ENCODE measurements at regions not wholly inside any gene's neighbourhood (a gene's known extent, or its start where the extent isn't known, plus 50 kb on each side); places are given as distances from the start of the nearest gene placed in this dataset.

DNA sequence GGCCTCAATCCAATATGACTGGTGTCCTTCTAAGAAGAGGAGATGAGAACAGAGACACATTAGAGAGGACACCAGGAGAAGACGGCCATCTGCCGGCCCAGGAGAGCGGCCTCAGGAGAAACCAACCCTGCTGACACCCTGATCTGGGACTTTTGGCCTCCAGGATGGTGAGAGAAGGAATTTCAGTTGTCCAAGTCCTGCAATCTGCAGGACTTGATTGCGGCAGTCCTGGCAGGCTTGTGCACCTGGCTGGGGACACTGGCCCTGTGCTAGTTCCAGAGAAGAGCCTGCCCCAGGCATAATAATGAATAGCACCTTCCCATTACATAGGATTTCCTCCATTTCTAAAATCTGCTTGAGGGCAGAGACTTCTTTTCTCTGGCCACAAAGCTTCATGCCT lies 409.9 kb upstream of the SHH start:
- TF ChIP-seq, protein P1, sequence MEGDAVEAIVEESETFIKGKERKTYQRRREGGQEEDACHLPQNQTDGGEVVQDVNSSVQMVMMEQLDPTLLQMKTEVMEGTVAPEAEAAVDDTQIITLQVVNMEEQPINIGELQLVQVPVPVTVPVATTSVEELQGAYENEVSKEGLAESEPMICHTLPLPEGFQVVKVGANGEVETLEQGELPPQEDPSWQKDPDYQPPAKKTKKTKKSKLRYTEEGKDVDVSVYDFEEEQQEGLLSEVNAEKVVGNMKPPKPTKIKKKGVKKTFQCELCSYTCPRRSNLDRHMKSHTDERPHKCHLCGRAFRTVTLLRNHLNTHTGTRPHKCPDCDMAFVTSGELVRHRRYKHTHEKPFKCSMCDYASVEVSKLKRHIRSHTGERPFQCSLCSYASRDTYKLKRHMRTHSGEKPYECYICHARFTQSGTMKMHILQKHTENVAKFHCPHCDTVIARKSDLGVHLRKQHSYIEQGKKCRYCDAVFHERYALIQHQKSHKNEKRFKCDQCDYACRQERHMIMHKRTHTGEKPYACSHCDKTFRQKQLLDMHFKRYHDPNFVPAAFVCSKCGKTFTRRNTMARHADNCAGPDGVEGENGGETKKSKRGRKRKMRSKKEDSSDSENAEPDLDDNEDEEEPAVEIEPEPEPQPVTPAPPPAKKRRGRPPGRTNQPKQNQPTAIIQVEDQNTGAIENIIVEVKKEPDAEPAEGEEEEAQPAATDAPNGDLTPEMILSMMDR (IDR thresholded peaks at IDR 0.05; ENCODE audit: insufficient read depth, low read length), result no peak
- TF ChIP-seq POLR2AphosphoS5 (IDR thresholded peaks at IDR 0.05; ENCODE audit: low read depth), result no peak
- TF ChIP-seq, protein P2, sequence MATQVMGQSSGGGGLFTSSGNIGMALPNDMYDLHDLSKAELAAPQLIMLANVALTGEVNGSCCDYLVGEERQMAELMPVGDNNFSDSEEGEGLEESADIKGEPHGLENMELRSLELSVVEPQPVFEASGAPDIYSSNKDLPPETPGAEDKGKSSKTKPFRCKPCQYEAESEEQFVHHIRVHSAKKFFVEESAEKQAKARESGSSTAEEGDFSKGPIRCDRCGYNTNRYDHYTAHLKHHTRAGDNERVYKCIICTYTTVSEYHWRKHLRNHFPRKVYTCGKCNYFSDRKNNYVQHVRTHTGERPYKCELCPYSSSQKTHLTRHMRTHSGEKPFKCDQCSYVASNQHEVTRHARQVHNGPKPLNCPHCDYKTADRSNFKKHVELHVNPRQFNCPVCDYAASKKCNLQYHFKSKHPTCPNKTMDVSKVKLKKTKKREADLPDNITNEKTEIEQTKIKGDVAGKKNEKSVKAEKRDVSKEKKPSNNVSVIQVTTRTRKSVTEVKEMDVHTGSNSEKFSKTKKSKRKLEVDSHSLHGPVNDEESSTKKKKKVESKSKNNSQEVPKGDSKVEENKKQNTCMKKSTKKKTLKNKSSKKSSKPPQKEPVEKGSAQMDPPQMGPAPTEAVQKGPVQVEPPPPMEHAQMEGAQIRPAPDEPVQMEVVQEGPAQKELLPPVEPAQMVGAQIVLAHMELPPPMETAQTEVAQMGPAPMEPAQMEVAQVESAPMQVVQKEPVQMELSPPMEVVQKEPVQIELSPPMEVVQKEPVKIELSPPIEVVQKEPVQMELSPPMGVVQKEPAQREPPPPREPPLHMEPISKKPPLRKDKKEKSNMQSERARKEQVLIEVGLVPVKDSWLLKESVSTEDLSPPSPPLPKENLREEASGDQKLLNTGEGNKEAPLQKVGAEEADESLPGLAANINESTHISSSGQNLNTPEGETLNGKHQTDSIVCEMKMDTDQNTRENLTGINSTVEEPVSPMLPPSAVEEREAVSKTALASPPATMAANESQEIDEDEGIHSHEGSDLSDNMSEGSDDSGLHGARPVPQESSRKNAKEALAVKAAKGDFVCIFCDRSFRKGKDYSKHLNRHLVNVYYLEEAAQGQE (IDR thresholded peaks at IDR 0.05; ENCODE audit: insufficient replicate concordance, low read depth), result no peak
- no peak for TF ChIP-seq GABPA (IDR thresholded peaks at IDR 0.05; ENCODE audit: low read depth)
